HUDEP-2 (cell line): ENCODE measurements at regions not wholly inside any gene's neighbourhood (a gene's known extent, or its start where the extent isn't known, plus 50 kb on each side); places are given as distances from the start of the nearest gene placed in this dataset.

ENCODE experiments used
- DNase-seq, 76 experiments: peaks; one replicate each; lab custom pipeline; 2025; ENCODE audit not compliant: unreplicated experiment in 76 of 76; lab: John Stamatoyannopoulos, UW

DNA sequence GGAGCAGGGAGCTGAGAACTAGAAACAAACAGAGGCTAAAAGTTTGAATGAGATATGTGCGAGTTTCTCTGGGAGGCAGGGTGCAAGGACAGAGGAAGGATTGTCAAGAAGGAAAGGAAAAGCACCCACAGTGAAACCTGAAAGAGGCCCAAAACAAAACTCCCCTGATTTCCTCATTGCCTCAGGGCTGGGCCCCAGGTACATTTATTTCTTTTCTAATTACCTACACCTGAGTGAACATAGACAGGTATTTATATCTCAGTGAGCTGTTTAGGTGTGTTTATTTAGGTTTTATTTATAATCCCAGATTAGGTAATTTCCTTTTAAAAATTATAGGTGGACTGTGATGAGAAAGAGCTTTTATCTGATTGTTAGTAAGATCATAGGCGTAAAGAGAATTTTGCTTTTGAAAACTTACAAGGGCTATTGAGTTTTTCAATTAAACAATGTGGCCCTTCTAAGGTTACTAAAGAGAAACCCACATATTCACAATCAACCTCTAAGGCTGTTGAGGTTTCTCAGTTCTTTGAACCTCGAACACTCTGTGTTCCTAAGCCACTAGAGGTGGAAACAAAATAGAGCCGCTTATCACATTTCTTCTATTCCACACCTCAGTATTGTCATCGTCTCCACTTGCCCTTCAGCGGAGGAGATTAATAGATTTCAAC, 344.8 kb downstream of the ZNF608 start:
- no peak for DNase-seq

DNA sequence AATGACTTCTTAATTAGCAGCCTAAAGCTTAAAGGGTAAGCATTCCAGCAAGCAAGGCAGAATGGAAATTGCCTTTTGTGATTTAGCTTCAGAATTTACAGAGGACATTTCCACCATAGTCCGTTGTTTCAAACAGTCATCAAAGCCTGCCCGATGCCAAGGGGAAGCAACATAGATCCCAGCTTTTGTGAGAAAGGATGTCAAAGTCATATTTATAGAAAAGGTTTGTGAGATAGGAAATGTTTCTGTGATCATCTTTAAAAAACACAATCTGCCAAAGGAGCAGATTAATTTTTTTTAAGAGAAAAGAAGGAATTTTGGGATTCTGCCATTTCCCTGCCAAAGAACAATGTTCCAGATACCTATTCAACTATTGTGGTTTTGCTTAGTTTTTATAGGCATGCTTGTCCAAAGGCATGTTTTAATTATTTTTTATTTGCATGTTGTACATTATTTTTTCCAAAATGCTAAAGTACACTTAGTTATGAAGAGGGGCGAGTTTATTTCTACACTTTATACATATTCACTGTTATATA, 346.9 kb downstream of the ZNF608 start:
- DNase-seq, result no peak

GRCh38 chr5:124398460-124398859, 348.0 kb downstream of the ZNF608 start:
- no peak for DNase-seq

GRCh38 chr5:124397317-124397716, 349.1 kb downstream of the ZNF608 start:
- DNase-seq, result no peak

GRCh38 chr5:124395926-124396325, 350.5 kb downstream of the ZNF608 start:
- no peak for DNase-seq

GRCh38 chr5:124395287-124395686, 351.2 kb downstream of the ZNF608 start:
- DNase-seq, result no peak

GRCh38 chr5:124394700-124395245, 351.7 kb downstream of the ZNF608 start:
- no peak for DNase-seq

- no peak for DNase-seq
Measured at GRCh38 chr5:124393584-124394379, 352.7 kb downstream of the ZNF608 start.

- no peak for DNase-seq
Measured at GRCh38 chr5:124383693-124384092, 362.7 kb downstream of the ZNF608 start.

- DNase-seq, result no peak
Measured at GRCh38 chr5:124377386-124377785, 369.1 kb downstream of the ZNF608 start.

- DNase-seq, result no peak
Measured at GRCh38 chr5:124373883-124374282, 372.6 kb downstream of the ZNF608 start.

DNA sequence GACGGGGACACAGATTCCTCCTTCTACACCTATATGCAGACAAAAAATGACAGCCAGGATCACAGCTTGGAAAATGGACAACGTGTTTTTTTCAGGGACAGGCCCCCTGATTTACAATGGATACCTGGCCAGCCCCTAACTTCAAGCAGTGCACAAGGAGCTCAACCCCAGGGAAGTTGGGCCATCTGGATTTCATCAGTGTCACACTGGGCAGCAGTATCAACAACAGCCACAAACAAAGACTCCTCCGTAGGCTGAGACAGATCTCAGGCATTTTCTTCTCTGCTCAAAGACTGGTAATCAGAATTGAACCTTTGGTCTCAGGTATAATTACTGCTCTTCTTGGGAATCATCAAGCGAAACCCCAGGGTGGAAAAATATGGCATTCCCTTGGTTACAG, 374.0 kb downstream of the ZNF608 start:
- no peak for DNase-seq

GRCh38 chr5:124371111-124371706, 375.2 kb downstream of the ZNF608 start:
- DNase-seq, result no peak

DNA sequence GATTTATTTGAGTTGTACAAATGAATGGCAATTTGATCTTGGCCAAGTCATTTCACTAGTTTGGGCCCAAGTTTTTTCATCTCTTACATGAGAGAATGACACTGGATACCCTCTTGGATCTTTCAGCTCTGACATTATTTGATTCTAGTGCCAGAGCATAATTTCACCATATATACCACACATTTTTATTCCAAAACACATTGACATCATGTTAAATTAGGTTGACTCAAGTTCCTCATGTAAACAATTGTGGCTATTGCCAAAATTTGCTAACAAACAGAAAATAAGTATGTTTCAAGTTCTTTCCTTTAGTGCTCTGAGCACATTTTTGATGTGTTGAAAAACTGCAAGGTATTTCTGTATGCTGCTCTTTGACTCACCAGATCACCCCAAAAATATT, 375.8 kb downstream of the ZNF608 start:
- DNase-seq, result no peak

- no peak for DNase-seq
Measured at GRCh38 chr5:124365361-124365801, 381.1 kb downstream of the ZNF608 start.

DNA sequence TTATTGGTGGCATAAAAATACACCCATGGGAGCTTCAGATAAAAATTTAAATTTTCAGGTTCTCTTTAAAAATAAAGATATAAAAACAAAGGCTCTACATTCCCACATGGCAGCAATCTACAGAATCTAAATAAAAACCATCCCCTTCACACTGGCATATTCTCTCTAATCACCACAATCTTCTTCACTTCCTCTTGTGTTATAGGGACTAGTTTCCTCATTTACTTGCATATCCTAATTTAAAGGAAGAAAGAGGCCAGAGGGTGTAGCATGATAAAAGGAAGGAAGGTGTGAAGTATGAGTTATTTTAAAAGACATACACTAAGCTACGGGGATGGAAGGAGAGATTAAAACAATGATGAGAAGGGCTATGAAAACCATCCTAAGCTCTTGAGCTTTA, 390.5 kb downstream of the ZNF608 start:
- DNase-seq, result no peak

- no peak for DNase-seq
Measured at GRCh38 chr5:124353016-124353415, 393.4 kb downstream of the ZNF608 start.

- no peak for DNase-seq
Measured at GRCh38 chr5:124352312-124352711, 394.1 kb downstream of the ZNF608 start.

DNA sequence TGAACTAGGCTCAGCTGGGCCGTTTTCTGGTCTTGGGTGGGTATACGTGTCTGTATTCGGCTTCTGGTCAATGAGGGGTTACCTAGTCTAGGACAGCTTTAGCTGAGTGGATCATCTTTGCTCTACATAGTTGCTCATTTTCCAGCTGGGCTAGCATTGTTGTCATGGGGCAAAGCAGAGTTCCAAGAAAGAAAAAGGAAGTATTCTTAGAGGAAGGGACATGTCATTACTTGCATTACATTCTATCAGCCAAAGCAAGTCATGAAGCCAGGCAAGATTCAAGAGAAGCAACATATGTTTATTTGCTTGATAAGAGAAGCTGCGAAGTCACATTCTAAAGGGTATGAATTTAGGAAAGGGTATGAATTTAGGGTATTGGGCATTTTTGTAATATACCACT, 396.5 kb downstream of the ZNF608 start:
- DNase-seq, result no peak

DNA sequence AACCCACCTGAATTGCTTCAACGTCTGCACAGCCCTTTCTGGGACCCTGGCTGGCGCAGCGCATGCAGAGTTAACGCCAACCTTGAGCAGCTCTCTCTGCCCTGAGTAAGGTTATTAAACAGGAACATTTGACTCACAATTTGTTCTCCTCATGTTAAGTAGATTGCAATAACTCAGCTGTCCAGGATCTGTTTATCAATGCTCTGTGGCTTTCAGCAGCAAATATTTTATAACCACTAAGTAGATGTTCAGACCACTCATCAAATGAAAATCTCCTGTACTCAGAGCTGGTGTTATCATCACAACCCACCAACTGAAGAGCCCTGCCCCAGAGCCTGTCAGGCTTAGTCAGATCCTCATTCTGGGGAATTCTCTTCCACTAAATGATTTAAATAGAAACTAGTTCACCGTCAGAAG, 403.0 kb downstream of the ZNF608 start:
- peak in 9 of 76 experiments; percentile 1 to 53 (median 8) for DNase-seq

GRCh38 chr5:124342986-124343385, 403.5 kb downstream of the ZNF608 start:
- DNase-seq, result no peak
